HL-60/S4 treated with phorbol 12-myristate 13-acetate at 8.2 ng/mL for 4 days and 3 days (cell line): ENCODE measurements at regions not wholly inside any gene's neighbourhood (a gene's known extent, or its start where the extent isn't known, plus 50 kb on each side); places are given as distances from the start of the nearest gene placed in this dataset.

Experiments
- in situ Hi-C: fragments of 300-500 bp; cut with MboI; formaldehyde crosslinking; loops from 2 replicates; pipeline ENCODE4 v1.15.0; 2022; ENCODE audit warnings: low sequenced_read_pairs

- in situ Hi-C loops: no loop called here
Observed at GRCh38 chr9:38229504-38230155, 160.6 kb upstream of the SHB start.

- in situ Hi-C loops: no loop called here
Observed at GRCh38 chr9:38229104-38229500, 160.1 kb upstream of the SHB start.

DNA sequence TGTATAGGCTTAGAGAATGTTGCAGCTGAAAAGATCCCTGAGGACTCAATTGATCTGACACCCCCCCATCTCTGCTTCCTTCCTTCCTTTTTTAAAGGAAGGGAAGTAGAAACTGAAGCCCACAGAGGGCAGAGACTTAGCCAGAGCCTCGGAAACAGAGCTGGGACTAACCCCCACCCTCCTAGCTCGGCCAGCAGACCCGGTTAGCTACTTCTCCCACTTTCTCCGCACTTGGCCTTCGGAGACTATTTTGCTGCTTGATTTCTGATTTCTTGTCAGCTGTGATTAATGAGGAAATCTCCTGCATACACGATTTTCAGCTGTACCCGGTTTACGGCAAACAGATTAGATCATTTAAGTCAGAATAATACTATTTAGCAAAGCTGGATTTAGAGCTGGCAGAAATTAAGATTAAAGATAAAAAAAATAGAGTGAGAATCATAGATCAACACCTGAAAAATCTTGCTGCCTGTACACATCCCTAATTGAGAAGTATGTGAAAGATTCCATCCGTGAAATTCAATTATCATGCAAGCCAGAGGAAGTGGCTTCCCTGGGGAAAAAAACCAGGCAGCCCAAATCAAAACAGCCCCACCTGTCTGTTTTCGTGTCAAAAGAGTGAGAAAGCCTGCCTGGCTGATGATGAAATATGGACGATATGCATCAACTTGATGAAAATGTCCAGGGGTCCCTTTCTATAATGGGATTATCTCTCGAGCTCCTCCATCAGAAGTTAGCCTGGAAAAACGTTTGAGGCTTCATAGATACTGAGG, 159.5 kb upstream of the SHB start:
- in situ Hi-C loops: no loop called here

GRCh38 chr9:38227656-38228055, 158.6 kb upstream of the SHB start:
- in situ Hi-C loops: no loop called here

DNA sequence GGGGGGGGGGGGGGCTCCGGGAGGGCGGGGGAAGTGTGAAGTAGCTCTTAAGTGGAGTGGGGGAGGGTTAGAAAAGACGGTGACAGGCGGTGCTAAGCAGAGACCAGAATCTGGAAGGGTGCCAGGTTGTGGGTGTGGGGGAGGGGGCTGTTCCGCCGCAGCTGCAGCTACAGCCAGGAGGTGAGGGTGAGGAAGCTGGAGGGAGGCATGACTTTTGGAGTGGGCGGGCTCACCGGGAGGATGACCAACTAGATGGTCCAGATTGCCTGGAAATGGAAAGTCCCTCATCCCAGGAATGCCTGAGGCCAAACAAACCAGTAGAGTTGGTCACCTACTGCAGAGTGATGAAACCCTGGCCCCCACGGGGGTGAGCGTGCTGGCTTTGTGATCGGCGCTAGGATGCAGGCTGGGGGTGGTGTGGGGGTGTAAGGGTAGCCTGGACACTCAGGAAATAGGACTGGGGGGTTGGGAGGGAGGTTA, 158.1 kb upstream of the SHB start:
- in situ Hi-C loops: no loop called here

DNA sequence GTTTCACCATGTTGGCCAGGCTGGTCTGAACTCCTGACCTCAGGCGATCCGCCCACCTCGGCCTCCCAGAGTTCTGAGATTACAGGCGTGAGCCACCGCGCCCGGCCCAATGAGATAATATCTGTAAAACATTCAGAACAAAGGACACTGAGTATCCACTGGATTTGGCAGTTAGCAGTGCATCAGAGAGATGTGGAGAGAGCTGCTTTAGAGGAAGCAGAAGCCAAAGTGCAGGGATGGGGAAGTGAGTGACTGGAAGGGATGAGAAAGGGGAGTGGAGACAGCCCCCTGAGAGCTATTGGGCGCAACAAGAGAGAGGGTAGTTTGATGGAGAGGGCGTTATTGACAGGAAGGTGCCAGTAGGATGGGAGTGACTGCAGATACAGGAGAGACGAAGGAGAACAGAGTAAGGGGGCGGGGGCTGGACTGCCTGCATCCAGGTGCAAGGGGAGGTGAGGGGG, 157.5 kb upstream of the SHB start:
- in situ Hi-C loops: no loop called here

DNA sequence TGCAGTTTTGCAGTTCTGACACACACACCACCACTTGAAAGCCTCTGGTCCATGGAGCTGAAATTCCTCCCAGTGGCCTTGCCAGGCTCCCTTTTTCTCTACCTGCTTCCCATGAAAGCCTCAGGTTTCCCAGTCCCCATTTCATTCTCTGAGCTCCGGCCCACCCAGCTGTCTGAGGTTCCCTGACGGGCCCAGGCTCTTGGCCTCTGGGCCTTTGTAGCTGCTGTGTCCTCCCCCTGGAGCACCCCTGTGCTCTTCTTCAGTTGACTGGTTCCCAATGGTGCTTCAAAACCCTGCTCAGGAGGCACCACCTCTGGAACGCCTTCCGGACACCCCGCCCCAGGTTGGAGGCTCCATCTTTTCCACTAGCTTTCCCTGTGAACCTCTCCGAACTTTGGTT, 155.9 kb upstream of the SHB start:
- in situ Hi-C loops: no loop called here

DNA sequence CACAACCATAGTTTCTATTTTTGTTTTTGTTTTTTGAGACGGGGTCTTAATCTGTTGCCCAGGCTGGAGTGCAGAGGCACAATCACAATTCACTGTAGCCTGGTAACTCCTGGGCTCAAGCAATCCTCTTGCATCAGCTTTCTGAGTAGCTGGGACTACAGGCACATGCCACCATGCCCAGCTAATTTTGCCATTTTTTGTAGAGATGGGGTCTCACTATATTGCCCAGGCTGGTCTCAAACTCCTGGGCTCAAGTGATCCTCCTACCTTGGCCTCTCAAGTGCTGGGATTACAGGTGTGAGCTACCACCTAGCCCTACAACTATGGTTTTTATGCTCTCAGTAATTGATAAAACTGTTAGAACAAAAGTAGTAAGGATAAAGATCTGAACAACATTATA, 147.5 kb upstream of the SHB start:
- in situ Hi-C loops: no loop called here

DNA sequence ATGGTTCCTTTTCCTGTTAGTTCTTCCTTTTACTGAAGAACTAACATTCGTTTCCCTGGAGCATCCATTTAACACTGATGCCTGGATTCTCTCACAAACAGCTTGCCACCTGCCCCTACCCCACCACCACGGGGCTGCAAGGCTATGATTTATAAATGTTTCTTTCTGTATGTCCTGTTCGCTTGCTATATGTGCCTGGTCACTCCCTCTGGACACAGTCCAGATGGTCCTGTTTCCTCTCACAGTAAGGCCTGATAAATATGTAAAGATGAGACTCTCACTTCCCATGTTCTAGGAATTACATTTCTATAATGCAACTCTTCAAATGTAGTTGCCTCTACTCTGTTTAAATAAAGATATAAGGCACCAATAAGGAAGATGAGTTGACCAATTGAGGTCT, 146.4 kb upstream of the SHB start:
- in situ Hi-C loops: no loop called here

GRCh38 chr9:38214432-38214831, 145.4 kb upstream of the SHB start:
- in situ Hi-C loops: no loop called here

- in situ Hi-C loops: no loop called here
Observed at GRCh38 chr9:38213631-38214299, 144.7 kb upstream of the SHB start.

GRCh38 chr9:38212016-38212415, 143.0 kb upstream of the SHB start:
- in situ Hi-C loops: no loop called here

DNA sequence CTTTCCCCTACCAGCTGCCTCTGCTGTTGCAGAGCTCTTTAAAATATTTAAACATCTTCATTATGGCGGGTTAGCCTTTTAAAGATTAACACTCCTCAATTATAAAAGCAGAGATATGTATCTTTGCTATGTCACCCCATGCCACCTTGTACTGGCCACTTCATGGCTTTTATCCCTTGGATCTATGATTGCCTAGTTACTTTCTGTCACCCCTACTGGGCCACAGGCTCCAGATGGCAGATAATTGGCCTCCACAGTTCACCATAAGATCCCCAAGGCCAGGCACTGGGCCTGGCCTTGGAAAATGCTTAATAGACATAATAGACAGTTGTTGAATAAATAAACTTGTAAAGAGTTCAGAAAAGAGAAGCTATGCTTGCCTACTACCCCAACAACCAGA, 142.0 kb upstream of the SHB start:
- in situ Hi-C loops: no loop called here

- in situ Hi-C loops: no loop called here
Observed at GRCh38 chr9:38208206-38208901, 139.3 kb upstream of the SHB start.

GRCh38 chr9:38207247-38207778, 138.3 kb upstream of the SHB start:
- in situ Hi-C loops: no loop called here

- in situ Hi-C loops: no loop called here
Observed at GRCh38 chr9:38205279-38205678, 136.3 kb upstream of the SHB start.

DNA sequence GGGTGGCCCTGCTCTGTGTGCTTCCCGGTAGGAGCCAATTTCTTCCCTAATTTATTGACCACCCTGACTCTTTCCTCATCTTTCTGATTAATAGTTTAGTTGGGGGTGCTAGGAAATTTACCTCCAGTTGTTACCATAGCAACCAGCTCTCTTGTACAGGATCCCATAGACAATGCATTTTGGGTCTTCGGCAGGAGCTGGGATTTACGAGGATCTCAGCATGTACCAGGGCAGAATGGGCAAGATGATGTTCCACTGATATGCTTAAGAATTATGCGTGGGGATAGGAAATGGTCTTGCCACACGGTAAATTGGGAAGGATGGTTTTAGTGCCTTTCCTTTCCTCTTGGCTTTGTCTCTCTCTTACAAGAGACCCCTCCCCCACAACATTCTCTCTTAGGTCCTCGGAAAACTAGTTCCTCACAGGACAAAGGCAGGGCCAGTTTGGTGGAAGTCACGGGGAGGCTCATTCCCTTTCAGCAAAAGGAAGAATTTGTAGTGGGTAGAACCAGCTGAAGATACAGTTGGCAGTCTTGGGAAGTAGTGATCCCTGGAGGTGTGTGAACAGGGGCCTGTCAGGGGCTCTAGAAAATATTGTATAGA, 133.4 kb upstream of the SHB start:
- in situ Hi-C loops: no loop called here

DNA sequence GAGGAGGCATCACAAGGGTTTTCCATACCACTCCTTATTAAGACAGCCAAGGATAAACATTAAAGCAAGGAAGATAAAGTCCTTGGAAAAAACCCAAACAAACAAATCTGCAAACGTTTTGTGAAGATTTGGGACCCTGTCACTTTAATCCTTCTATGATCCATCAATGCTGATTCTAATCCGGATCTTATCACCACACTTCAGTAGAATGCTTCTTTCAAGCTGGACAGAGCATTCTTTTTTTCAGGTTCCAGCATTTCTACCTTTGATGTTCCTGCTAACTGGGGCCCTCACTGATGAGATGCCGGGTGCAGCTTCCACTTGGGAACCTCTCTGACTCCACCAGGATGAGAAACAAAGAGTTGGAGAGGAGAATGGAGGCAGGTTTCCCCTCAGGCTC, 132.8 kb upstream of the SHB start:
- in situ Hi-C loops: no loop called here

DNA sequence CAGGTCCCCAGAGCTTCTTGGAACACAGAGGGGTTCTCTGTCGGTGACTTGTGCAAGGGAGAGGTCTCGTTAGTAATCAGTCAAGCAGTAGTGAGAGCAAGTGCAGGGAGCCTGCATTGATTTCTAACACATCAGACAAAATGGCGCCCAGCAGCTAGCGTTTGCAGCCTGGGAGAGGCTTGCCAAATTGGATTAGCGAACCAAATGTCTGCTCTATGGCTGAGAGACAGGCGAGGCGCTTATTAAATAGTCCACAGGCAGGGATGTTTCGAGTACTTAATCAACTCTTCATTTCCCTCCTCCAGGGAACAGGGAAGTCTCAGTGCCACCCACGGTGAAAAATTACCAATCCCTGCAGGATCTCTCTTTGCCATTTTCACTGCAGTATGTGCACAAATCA, 131.4 kb upstream of the SHB start:
- in situ Hi-C loops: no loop called here

- in situ Hi-C loops: no loop called here
Observed at GRCh38 chr9:38198140-38198539, 129.1 kb upstream of the SHB start.

DNA sequence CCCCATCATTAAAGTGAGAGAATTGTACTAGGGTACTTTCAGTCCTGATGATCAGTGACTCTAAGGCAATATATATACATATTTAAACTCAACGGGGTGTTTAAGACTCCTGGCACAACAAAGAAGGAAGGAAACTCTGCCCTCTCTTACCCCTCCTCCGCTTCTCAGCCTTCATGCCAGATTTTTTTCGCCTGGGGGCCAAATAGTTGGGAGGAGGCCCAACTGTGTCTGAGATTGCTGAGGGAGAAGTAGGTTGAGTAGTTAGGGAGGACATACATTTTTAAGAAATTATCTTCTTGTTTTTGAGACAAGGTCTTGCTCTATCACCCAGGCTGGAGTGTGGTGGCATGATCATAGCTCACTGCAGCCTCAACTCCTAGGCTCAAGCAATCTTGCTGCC, 127.7 kb upstream of the SHB start:
- in situ Hi-C loops: no loop called here
